Liver (tissue), 8 donors: ENCODE measurements at regions not wholly inside any gene's neighbourhood (a gene's known extent, or its start where the extent isn't known, plus 50 kb on each side); places are given as distances from the start of the nearest gene placed in this dataset.
A peak's percentile ranks its signal among the peaks of the same experiment; 100 is the strongest.

Experiments used
- DNase-seq: peaks from one replicate; pipeline ENCODE4 v3.0.0-alpha.2; 2017; ENCODE audit warnings: low spot score
- H3K27ac ChIP-seq, 2 donors: one replicate each; pipeline ENCODE4 v1.7.0; 2013; ENCODE audit warnings: inconsistent platforms in 2 of 2, low read length in 2 of 2, control low read depth in 1 of 2, low read depth in 1 of 2, mild to moderate bottlenecking in 1 of 2
- H3K27me3 ChIP-seq, 4 donors: one replicate each; pipeline versions ENCODE4 v1.6.1 to v1.7.0; 2013; ENCODE audit warnings: low read length in 3 of 4, inconsistent platforms in 1 of 4, mild to moderate bottlenecking in 1 of 4, moderate library complexity in 1 of 4; ENCODE audit not compliant: control insufficient read depth in 4 of 4, insufficient read depth in 4 of 4
- H3K36me3 ChIP-seq, 4 donors: one replicate each; pipeline versions ENCODE4 v1.6.1 to v1.7.0; 2013; ENCODE audit warnings: low read length in 3 of 4, mild to moderate bottlenecking in 3 of 4, low read depth in 1 of 4, moderate library complexity in 1 of 4; ENCODE audit not compliant: control insufficient read depth in 4 of 4, insufficient read depth in 3 of 4
- H3K4me1 ChIP-seq, 4 donors: one replicate each; pipeline versions ENCODE4 v1.6.1 to v1.7.0; 2013; ENCODE audit warnings: low read length in 3 of 4, mild to moderate bottlenecking in 3 of 4, moderate library complexity in 1 of 4; ENCODE audit not compliant: control insufficient read depth in 4 of 4, insufficient read depth in 4 of 4
- H3K4me3 ChIP-seq, 3 donors: one replicate each; pipeline versions ENCODE4 v1.6.1 to v1.7.0; 2013; ENCODE audit warnings: low read length in 3 of 3, control low read depth in 1 of 3, low read depth in 1 of 3, mild to moderate bottlenecking in 1 of 3
- H3K9ac ChIP-seq, 2 donors: one replicate each; pipeline ENCODE4 v1.7.0; 2013; ENCODE audit warnings: low read length in 2 of 2, mild to moderate bottlenecking in 2 of 2, moderate library complexity in 2 of 2, control low read depth in 1 of 2, low read depth in 1 of 2
- H3K9me3 ChIP-seq, 4 donors: one replicate each; pipeline versions ENCODE4 v1.6.1 to v1.7.0; 2013; ENCODE audit warnings: low read length in 3 of 4; ENCODE audit not compliant: control insufficient read depth in 4 of 4
- ATF3 ChIP-seq: IDR thresholded peaks from 2 replicates; pipeline ENCODE4 v1.6.1; 2016; ENCODE audit warnings: antibody characterized with exemption
- CTCF ChIP-seq: fragments of 150-350 bp; IDR thresholded peaks from 2 replicates; pipeline ENCODE4 v1.5.1; 2017; ENCODE audit warnings: improper control_type of control experiment, low read depth, low read length; ENCODE audit not compliant: missing input control
- EGR1 ChIP-seq, 2 donors: IDR thresholded peaks; 2 replicates each; pipeline ENCODE4 v1.6.1; 2016 to 2018; ENCODE audit warnings: antibody characterized with exemption in 2 of 2, low read depth in 2 of 2
- FOXA1 ChIP-seq: IDR thresholded peaks from 2 replicates; pipeline ENCODE4 v1.6.1; 2016; ENCODE audit warnings: antibody characterized with exemption
- FOXA2 ChIP-seq: IDR thresholded peaks from 2 replicates; pipeline ENCODE4 v1.6.1; 2016; ENCODE audit warnings: antibody characterized with exemption
- GABPA ChIP-seq, 2 donors: IDR thresholded peaks in 1 of 2; conservative IDR thresholded peaks in 1 of 2; 2 replicates each; pipeline ENCODE4 v1.6.1; 2016; ENCODE audit warnings: antibody characterized with exemption in 2 of 2, mild to moderate bottlenecking in 1 of 2, moderate library complexity in 1 of 2
- HNF4A ChIP-seq, 2 donors: conservative IDR thresholded peaks; 2 replicates each; pipeline ENCODE4 v1.6.1; 2016; ENCODE audit warnings: antibody characterized with exemption in 2 of 2, mild to moderate bottlenecking in 2 of 2
- HNF4G ChIP-seq: IDR thresholded peaks from 2 replicates; pipeline ENCODE4 v1.6.1; 2016; ENCODE audit warnings: antibody characterized with exemption
- JUND ChIP-seq, 2 donors: IDR thresholded peaks; 2 replicates each; pipeline ENCODE4 v1.6.1; 2016; ENCODE audit warnings: antibody characterized with exemption in 2 of 2
- MAX ChIP-seq: IDR thresholded peaks from 2 replicates; pipeline ENCODE4 v1.6.1; 2016; ENCODE audit warnings: antibody characterized with exemption
- NR2F2 ChIP-seq: IDR thresholded peaks from 2 replicates; pipeline ENCODE4 v1.6.1; 2016; ENCODE audit warnings: antibody characterized with exemption
- RAD21 ChIP-seq, 2 donors: IDR thresholded peaks; 2 replicates each; pipeline ENCODE4 v1.6.1; 2016; ENCODE audit warnings: antibody characterized with exemption in 2 of 2, mild to moderate bottlenecking in 2 of 2
- REST ChIP-seq: IDR thresholded peaks from 2 replicates; pipeline ENCODE4 v1.6.1; 2016; ENCODE audit warnings: antibody characterized with exemption, mild to moderate bottlenecking
- RXRA ChIP-seq, 2 donors: IDR thresholded peaks; 2 replicates each; pipeline ENCODE4 v1.6.1; 2017 to 2018; ENCODE audit warnings: antibody characterized with exemption in 2 of 2, mild to moderate bottlenecking in 1 of 2
- SP1 ChIP-seq: IDR thresholded peaks from 2 replicates; pipeline ENCODE4 v1.6.1; 2018; ENCODE audit warnings: antibody characterized with exemption, mild to moderate bottlenecking
- TAF1 ChIP-seq: conservative IDR thresholded peaks from 2 replicates; pipeline ENCODE4 v1.6.1; 2016; ENCODE audit warnings: antibody characterized with exemption, mild to moderate bottlenecking
- YY1 ChIP-seq: IDR thresholded peaks from 2 replicates; pipeline ENCODE4 v1.6.1; 2016; ENCODE audit warnings: antibody characterized with exemption, mild to moderate bottlenecking
- ZBTB33 ChIP-seq: IDR thresholded peaks from 2 replicates; pipeline ENCODE4 v1.6.1; 2016; ENCODE audit warnings: antibody characterized with exemption
- WGBS: extraction: QIAGEN DNeasy Blood & Tissue Kit; methylation state at CpG from one replicate; pipeline ENCODE4 v1.1.7; 2013; 5-methylcytosine and 5-hydroxymethylcytosine counted together
- donor health status: healthy.
- donor health status: healthy.
- donor health status: healthy.
- donor health status: healthy.
- donor health status: healthy.

- H3K4me1 ChIP-seq: peaks cover 32 to 78% (median 58%) of the 10 kb centered on the region in 4 donors
- no peaks in the 10 kb centered on the region for H3K27me3 ChIP-seq
- H3K27ac ChIP-seq: peak overlapping the region; percentile 95
- H3K36me3 ChIP-seq: no peaks in the 10 kb centered on the region
- DNase-seq: no peak
- no peak overlapping the region for H3K4me3 ChIP-seq
- peak overlapping the region; percentile 76 for H3K9ac ChIP-seq
- WGBS: 60% methylated on average over 13 of the region's 13 CpGs
- TF ChIP-seq GABPA (IDR thresholded peaks at IDR 0.05 in 1 of 2, conservative IDR thresholded peaks at IDR 0.05 in 1 of 2) (peak; percentile 48 to 71), ZBTB33 (no peak), MAX (no peak), HNF4A (conservative IDR thresholded peaks at IDR 0.05) (peak; percentile 60 to 75), ATF3 (no peak), EGR1 (IDR thresholded peaks at IDR 0.05; ENCODE audit: low read depth in 2 of 2) (no peak), FOXA2 (no peak), JUND (IDR thresholded peaks at IDR 0.05) (no peak), CTCF (no peak), NR2F2 (no peak), RXRA (IDR thresholded peaks at IDR 0.05) (peak; percentile 76 to 91), YY1 (no peak), HNF4G (peak; percentile 8), TAF1 (no peak), SP1 (peak; percentile 84), REST (no peak), FOXA1 (no peak), RAD21 (IDR thresholded peaks at IDR 0.05) (peak in 1 of 2 donors; percentile 59)
- H3K9me3 ChIP-seq: no peaks in the 10 kb centered on the region
Measured at GRCh38 chr1:234958066-234958705, 170.5 kb downstream of the TOMM20 start.
